PC-9 (cell line): ENCODE measurements at regions not wholly inside any gene's neighbourhood (a gene's known extent, or its start where the extent isn't known, plus 50 kb on each side); places are given as distances from the start of the nearest gene placed in this dataset.

Experiments used
- BruUV-seq: library from RNA; stranded (reverse); fragments of 400-500 nt; replicated peaks from 2 replicates; lab custom pipeline; 2021; lab: Mats Ljungman, UMichigan
- CTCF ChIA-PET: fragments of 300-600 bp; sonication (Branson Sonifier 250); formaldehyde crosslinking; loops from one replicate; lab custom pipeline; 2022; ENCODE audit warnings: antibody characterized with exemption; lab: Charles Lee
- POLR2A ChIA-PET: fragments of 300-600 bp; sonication (Branson Sonifier 250); formaldehyde crosslinking; loops from one replicate; lab custom pipeline; 2022; ENCODE audit warnings: antibody characterized with exemption; ENCODE audit not compliant: unreplicated experiment; lab: Charles Lee
- DNase-seq, 2 experiments: peaks; one replicate each; pipeline versions ENCODE4 v3.0.0 to v3.0.0-alpha.2; 2015 to 2022; ENCODE audit warnings: mixed read lengths in 1 of 2
- H2AFZ ChIP-seq: fragments of 200-600 bp; sonication (generic); 2 replicates; pipeline ENCODE4 v1.8.1; 2017; ENCODE audit warnings: antibody characterized with exemption
- H3F3A ChIP-seq: fragments of 200-600 bp; sonication (generic); 2 replicates; pipeline ENCODE4 v1.8.1; 2017; ENCODE audit warnings: antibody characterized with exemption, mild to moderate bottlenecking, low read depth; ENCODE audit not compliant: insufficient read depth
- H3K27ac ChIP-seq: fragments of 200-600 bp; sonication (generic); 2 replicates; pipeline ENCODE4 v1.6.1; 2016; ENCODE audit warnings: mixed run types
- H3K27me3 ChIP-seq: fragments of 200-600 bp; sonication (generic); 2 replicates; pipeline ENCODE4 v1.6.1; 2016; ENCODE audit warnings: low read depth, mixed run types; ENCODE audit not compliant: insufficient read depth
- H3K36me3 ChIP-seq: fragments of 200-600 bp; sonication (generic); 2 replicates; pipeline ENCODE4 v1.6.1; 2016; ENCODE audit warnings: low read depth, mixed run types
- H3K4me1 ChIP-seq: fragments of 200-600 bp; sonication (generic); replicated peaks from 2 replicates; pipeline ENCODE4 v1.6.1; 2016; ENCODE audit warnings: mixed run types; ENCODE audit not compliant: insufficient read depth
- H3K4me2 ChIP-seq: fragments of 200-600 bp; sonication (generic); 2 replicates; pipeline ENCODE4 v1.6.1; 2017; ENCODE audit warnings: mixed run types
- H3K4me3 ChIP-seq: fragments of 200-600 bp; sonication (generic); 2 replicates; pipeline ENCODE4 v1.6.1; 2016; ENCODE audit warnings: mixed run types
- H3K79me2 ChIP-seq: fragments of 200-600 bp; sonication (generic); 2 replicates; pipeline ENCODE4 v1.6.1; 2017; ENCODE audit warnings: low read depth, mixed run types
- H3K9me2 ChIP-seq: fragments of 200-600 bp; sonication (generic); 2 replicates; pipeline ENCODE4 v1.8.1; 2017; ENCODE audit warnings: mild to moderate bottlenecking; ENCODE audit not compliant: insufficient read depth
- H3K9me3 ChIP-seq: fragments of 200-600 bp; sonication (generic); 2 replicates; pipeline ENCODE4 v1.8.1; 2016; ENCODE audit warnings: low read depth; ENCODE audit not compliant: insufficient read depth
- H4K20me1 ChIP-seq: fragments of 200-600 bp; sonication (generic); 2 replicates; pipeline ENCODE4 v1.8.1; 2017; ENCODE audit not compliant: insufficient read depth
- EZH2 ChIP-seq: fragments of 200-600 bp; sonication (generic); IDR thresholded peaks from 2 replicates; pipeline ENCODE4 v1.8.0; 2017; ENCODE audit warnings: antibody characterized with exemption, low read depth
- intact Hi-C: fragments of 100-400 bp; cut with micrococcal nuclease; formaldehyde crosslinking; loops from one replicate; pipeline ENCODE4 v1.10.0; 2022; ENCODE audit not compliant: unreplicated experiment
- TF ChIP-seq, protein P1 (sequence below): fragments of 200-600 bp; sonication (generic); conservative IDR thresholded peaks from 2 replicates; pipeline ENCODE4 v1.6.1; 2017; ENCODE audit warnings: mixed run types, antibody characterized with exemption, mild to moderate bottlenecking, moderate library complexity

GRCh38 chr13:38537051-38537450, 149.8 kb upstream of the FREM2 start:
- no peaks in the 10 kb centered on the region for H3K9me3 ChIP-seq
- H3K36me3 ChIP-seq, result no peaks in the 10 kb centered on the region
- BruUV-seq, result no TSS peak
- no peaks in the 10 kb centered on the region for H3K79me2 ChIP-seq
- DNase-seq, result no peak
- ChIA-PET POLR2A (no interaction called here), CTCF (no interaction called here)
- no peaks in the 10 kb centered on the region for H3K27me3 ChIP-seq
- no peak overlapping the region for H3K4me2 ChIP-seq
- H3F3A ChIP-seq, result no peaks in the 10 kb centered on the region
- H4K20me1 ChIP-seq, result no peaks in the 10 kb centered on the region
- intact Hi-C loops, result no loop called here
- TF ChIP-seq, protein P1, sequence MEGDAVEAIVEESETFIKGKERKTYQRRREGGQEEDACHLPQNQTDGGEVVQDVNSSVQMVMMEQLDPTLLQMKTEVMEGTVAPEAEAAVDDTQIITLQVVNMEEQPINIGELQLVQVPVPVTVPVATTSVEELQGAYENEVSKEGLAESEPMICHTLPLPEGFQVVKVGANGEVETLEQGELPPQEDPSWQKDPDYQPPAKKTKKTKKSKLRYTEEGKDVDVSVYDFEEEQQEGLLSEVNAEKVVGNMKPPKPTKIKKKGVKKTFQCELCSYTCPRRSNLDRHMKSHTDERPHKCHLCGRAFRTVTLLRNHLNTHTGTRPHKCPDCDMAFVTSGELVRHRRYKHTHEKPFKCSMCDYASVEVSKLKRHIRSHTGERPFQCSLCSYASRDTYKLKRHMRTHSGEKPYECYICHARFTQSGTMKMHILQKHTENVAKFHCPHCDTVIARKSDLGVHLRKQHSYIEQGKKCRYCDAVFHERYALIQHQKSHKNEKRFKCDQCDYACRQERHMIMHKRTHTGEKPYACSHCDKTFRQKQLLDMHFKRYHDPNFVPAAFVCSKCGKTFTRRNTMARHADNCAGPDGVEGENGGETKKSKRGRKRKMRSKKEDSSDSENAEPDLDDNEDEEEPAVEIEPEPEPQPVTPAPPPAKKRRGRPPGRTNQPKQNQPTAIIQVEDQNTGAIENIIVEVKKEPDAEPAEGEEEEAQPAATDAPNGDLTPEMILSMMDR, result no peak
- TF ChIP-seq EZH2, result no peak
- no peak overlapping the region for H2AFZ ChIP-seq
- H3K4me1 ChIP-seq, result no peaks in the 10 kb centered on the region
- H3K4me3 ChIP-seq, result no peak overlapping the region
- no peak overlapping the region for H3K27ac ChIP-seq
- H3K9me2 ChIP-seq, result no peaks in the 10 kb centered on the region

- Histone ChIP-seq H4K20me1 (no peaks in the 10 kb centered on the region), H3K4me1 (no peaks in the 10 kb centered on the region), H2AFZ (no peak overlapping the region), H3K9me3 (no peaks in the 10 kb centered on the region), H3K4me3 (no peak overlapping the region), H3K79me2 (no peaks in the 10 kb centered on the region), H3K27ac (no peak overlapping the region), H3F3A (no peaks in the 10 kb centered on the region), H3K27me3 (no peaks in the 10 kb centered on the region), H3K4me2 (no peak overlapping the region), H3K36me3 (no peaks in the 10 kb centered on the region), H3K9me2 (no peaks in the 10 kb centered on the region)
- no peak for DNase-seq
- POLR2A ChIA-PET, result no interaction called here
- BruUV-seq, result no TSS peak
- intact Hi-C loops, result no loop called here
- TF ChIP-seq EZH2, result no peak
- TF ChIP-seq, protein P1, result no peak
- CTCF ChIA-PET, result no interaction called here
Measured at GRCh38 chr13:38538422-38538821, 148.5 kb upstream of the FREM2 start.

DNA sequence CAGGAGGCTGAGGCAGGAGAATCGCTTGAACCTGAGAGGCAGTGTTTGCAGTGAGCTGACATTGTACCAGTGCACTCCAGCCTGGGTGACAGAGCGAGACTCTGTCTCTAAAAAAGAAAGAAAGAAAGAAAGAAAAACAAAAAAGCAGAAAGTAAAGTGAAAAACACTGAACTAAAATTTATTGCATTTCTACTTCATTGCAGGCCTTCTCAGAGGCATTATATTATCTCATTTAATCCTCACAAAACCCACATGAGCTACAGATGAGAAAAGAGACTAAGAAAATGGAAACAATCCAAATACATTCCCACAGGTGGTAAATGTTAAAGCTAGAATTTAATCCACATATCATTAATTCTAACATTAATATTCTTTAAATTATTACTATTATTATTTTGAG, 147.2 kb upstream of the FREM2 start:
- H3K79me2 ChIP-seq, result no peaks in the 10 kb centered on the region
- H3K36me3 ChIP-seq, result no peaks in the 10 kb centered on the region
- H3K4me1 ChIP-seq, result no peaks in the 10 kb centered on the region
- H2AFZ ChIP-seq, result no peak overlapping the region
- intact Hi-C loops, result no loop called here
- H3F3A ChIP-seq, result no peaks in the 10 kb centered on the region
- H3K4me2 ChIP-seq, result no peak overlapping the region
- H3K4me3 ChIP-seq, result no peak overlapping the region
- H3K9me3 ChIP-seq, result no peaks in the 10 kb centered on the region
- ChIA-PET CTCF (no interaction called here), POLR2A (no interaction called here)
- H3K27me3 ChIP-seq, result no peaks in the 10 kb centered on the region
- H3K9me2 ChIP-seq, result no peaks in the 10 kb centered on the region
- TF ChIP-seq, protein P1, result no peak
- TF ChIP-seq EZH2, result no peak
- no peak for DNase-seq
- H3K27ac ChIP-seq, result no peak overlapping the region
- H4K20me1 ChIP-seq, result no peaks in the 10 kb centered on the region
- no TSS peak for BruUV-seq
